Activated CD4-positive, alpha-beta T cell treated with anti-CD3 and anti-CD28 coated beads, Interleukin-2, amount 50 U/mL, for 1 hour (primary cell): ENCODE measurements at regions not wholly inside any gene's neighbourhood (a gene's known extent, or its start where the extent isn't known, plus 50 kb on each side); places are given as distances from the start of the nearest gene placed in this dataset.
"Not testable (repeated sequence)": the region's sequence is repeated elsewhere in the genome, so short reads cannot be mapped to it uniquely, and the experiment has no call there.

ENCODE experiments used
- DNase-seq: peaks from one replicate; pipeline ENCODE4 v3.0.0-alpha.2; 2020

- no peak for DNase-seq
Measured at GRCh38 chr3:164927728-164928127, 150.6 kb downstream of the SI start.

DNA sequence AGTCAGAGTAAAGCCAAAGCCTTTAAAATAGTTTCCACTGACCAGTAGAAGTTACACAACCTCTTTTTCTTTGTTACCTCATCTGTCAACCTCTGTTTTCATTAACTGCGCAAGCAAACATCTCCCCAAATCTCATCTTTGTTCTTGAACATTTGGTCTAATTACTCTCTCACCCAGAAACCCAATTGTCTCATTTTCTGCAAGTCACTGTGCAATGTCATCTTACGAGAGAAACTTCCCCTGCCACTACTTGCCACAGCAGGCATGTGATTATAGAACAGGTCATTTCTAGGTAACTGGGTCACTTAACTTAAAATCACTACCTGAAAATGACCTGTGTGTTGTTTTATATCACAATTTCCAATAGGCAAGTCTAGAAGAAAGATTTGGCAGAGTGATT lies 159.4 kb downstream of the SI start:
- DNase-seq = no peak

DNA sequence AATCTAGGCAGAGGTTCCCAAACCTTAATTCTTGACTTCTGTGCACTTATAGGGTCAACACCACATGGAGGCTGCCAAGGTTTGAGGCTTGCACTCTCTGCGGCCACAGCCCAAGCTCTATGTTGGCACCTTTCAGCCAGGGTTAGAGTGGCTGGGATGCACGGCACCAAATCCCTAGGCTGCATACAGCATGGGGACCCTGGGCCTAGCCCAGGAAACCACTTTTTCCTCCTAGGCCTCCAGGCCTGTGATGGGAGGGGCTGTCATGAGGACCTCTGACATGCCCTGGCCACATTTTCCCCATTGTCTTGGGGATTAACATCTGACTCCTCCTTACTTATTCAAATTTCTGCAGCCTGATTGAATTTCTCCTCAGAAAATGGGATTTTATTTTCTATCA lies 165.4 kb downstream of the SI start:
- no peak for DNase-seq

GRCh38 chr3:164903820-164904451 lies 174.4 kb downstream of the SI start:
- no peak for DNase-seq

- no peak for DNase-seq
Measured at GRCh38 chr3:164897342-164897741, 181.0 kb downstream of the SI start.

- no peak for DNase-seq
Measured at GRCh38 chr3:164890061-164890460, 188.2 kb downstream of the SI start.

DNA sequence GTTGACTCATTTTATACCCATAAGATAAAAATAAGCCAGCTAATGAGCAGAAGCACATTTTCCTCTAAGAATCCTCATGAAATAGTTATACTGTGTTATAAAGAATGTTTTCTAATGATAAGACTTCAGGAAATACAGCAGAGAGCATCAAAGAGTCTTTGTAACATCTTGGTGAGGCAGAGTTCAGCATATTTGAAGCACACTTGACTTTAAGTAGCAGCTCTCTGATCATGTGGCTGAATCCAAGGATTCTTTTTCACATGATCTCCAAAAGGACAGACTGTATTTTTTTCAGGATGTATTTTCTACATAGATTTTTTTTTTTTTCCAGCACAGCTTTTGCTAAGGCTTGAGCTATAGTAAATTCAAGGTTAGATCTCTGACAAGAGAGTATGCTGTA lies 195.1 kb downstream of the SI start:
- DNase-seq = no peak

- DNase-seq = no peak
Measured at GRCh38 chr3:164879201-164879600, 199.1 kb downstream of the SI start.

GRCh38 chr3:164864454-164864853 lies 213.8 kb downstream of the SI start:
- DNase-seq = no peak

DNA sequence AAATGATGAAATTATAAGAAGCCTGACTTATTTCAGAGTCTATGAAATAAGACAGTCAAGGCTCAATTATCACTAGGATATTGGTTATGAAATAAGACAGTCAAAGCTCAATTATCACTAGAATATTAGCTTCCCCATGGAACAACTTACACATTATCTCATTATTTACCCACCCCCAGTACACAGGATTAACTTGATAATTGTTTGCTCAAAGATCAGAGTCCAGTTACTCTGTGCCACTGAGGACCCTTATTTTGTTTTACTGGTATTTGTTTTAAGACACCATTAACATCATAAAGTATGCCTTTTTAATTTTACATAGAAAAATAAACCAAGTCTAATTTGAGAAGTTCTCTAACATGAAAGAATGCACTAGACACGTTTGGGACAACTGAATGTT lies 225.4 kb downstream of the SI start:
- no peak for DNase-seq

GRCh38 chr3:164851905-164852304 lies 226.4 kb downstream of the SI start:
- DNase-seq = no peak

DNA sequence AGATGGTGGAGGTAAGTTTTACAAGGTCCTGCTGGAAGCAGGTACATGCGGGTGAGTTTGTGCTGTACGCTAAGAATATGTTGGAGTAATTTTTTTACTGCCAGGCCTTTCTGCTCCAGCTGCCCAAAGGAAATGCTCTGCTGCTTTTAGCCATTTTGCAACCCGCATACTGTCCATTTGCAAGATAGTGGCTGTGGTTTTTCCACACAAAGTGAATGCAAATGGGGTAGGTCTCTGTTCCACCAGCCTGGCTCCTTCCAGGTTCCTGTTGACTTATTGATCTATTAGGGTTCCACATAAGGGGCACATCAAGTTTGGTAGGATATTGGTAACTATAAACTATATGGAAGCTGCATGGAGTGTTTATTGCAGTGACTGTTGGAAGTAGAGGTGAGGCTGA lies 227.1 kb downstream of the SI start:
- DNase-seq = no peak

GRCh38 chr3:164848923-164849322 lies 229.4 kb downstream of the SI start:
- DNase-seq = no peak

DNA sequence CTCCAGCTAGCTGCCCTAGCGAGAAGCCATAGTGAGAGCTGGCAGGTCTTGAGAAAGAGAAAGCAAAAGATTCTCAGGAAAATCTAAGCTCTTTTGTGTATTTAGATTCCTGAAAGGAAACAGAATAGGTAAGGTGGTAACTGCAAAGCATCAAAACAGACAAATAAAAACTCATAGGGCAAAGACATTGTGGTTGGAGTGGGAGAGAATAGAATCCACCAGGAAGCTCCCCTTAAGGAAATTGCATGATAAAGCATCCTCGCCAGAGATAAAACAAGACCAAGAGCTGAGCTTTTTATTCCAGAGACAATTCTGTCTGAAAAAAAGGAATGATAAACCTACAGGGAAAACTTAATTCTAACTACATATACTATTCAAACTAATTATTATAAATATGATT lies 232.6 kb downstream of the SI start:
- no peak for DNase-seq

GRCh38 chr3:164832216-164832615 lies 246.1 kb downstream of the SI start:
- no peak for DNase-seq

DNA sequence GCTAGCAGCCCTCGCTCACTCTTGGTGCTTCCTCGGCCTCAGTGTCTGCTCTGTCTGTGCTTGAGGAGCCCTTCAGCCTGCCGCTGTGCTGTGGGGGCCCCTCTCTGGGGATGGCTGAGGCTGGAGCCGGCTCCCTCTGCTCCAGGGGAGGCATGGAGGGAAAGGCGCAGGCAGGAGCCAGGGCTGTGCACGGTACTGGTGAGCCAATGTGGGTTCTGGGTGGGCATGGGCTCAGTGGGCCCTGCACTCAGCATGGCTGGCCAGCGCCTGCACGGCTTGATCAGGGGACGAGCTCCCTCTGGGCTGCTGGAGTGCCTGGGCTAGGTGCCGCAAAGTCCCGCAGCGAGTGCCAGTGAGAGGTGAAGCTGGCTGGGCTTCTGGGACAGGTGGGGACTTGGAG lies 260.0 kb downstream of the SI start:
- DNase-seq = no peak

- no peak for DNase-seq
Measured at GRCh38 chr3:164814106-164814505, 264.2 kb downstream of the SI start.

DNA sequence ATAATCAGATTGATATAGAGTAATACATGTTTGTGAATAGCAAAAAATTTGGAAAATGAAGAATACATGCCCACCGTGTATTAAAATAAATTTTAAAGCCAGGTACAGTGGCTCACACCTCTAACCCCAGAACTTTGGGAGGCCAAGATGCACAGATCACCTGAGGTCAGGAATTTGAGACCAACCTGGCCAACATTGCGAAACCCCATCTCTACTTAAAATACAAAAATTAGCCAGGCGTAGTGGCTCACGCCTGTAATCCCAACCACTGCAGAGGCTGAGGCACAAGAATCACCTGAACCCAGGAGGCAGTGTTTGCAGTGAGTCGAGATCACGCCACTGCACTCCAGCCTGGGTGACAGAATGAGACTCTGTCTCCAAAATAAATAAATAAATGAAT lies 266.3 kb downstream of the SI start:
- DNase-seq = no peak

- DNase-seq = no peak
Measured at GRCh38 chr3:164806188-164806587, 272.1 kb downstream of the SI start.

DNA sequence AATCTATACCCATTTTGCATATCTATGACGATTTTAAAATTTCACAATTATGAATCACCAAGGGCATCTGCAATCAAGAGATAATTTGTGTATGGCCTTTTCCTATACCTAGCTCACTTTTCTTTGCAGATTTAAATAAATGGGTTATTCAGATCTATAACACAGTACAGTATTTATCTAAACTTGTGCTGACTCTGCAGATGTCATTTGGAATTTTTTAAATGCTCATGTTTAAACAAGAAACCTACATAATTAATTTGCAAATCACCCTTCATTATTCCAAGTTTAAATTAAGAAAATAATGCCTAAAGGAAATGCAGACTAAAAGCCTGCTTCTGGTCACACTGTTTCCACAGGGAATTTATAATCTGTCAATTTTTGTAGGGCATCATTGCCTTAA lies 284.2 kb downstream of the SI start:
- DNase-seq = no peak

DNA sequence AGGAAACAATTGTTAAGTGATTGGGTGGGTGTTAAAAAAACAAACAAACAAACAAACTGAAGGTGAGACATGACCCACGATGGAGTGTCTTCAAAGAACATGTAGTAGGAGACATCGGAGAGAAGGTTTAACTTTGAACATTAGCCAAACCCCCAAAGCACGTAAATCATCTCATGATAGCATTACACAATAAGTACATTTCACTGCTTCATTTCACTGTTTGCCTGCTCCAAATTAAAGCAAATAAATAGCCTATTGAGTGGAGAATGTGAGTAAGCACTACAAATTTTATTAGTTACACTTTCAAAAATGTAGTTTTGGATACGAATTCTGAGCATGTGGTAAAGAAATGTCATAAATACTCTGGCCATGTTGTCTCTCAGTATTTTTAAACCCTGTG lies 287.0 kb downstream of the SI start:
- DNase-seq = no peak

GRCh38 chr3:164784407-164784806 lies 293.9 kb downstream of the SI start:
- DNase-seq = not testable (repeated sequence)

GRCh38 chr3:164781755-164782154 lies 296.5 kb downstream of the SI start:
- no peak for DNase-seq

DNA sequence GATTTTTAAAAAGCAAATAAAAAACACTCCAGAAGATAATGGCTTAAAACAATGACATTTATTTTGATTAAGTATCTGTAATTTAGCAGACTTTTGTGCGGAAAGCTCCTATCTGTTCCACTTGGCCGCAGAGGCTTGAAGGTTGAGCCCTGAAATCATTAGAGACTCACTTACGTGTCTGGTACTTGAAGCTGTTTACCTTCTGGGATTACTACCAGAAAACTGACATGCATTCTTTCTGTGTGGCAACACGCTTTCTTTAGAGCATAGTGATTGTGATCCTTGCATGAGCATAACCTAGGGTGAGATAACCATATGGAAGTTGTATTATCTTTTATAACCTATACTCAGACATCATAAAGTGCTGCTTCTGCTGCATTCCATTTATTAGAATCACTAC lies 298.5 kb downstream of the SI start:
- no peak for DNase-seq

DNA sequence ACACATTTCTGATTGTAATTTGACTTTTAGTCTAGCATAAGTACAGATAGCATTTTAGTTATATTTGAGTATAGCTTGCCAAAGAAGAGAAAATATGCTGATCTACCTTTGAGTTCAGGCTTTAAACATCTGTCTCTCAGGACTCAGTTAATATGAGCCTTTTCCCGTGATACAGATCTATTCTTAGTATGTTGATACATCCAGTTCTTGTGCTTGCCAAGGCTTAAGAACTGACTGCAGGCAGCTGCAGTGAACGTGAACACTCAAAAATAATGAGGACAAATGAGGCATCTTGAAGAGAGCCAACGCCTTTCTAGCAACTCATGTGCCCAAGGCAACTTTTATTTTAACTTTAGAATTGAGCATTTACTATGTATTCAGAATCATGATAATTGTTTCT lies 325.5 kb downstream of the SI start:
- no peak for DNase-seq

GRCh38 chr3:164748626-164749025 lies 329.7 kb downstream of the SI start:
- DNase-seq = no peak
